DMS153 treated with DMSO at 0.1 percent for 48 hours (cell line): ENCODE measurements at regions not wholly inside any gene's neighbourhood (a gene's known extent, or its start where the extent isn't known, plus 50 kb on each side); places are given as distances from the start of the nearest gene placed in this dataset.

Experiments
- DNase-seq: peaks from one replicate; lab custom pipeline; 2025; ENCODE audit not compliant: unreplicated experiment; lab: John Stamatoyannopoulos, UW

DNA sequence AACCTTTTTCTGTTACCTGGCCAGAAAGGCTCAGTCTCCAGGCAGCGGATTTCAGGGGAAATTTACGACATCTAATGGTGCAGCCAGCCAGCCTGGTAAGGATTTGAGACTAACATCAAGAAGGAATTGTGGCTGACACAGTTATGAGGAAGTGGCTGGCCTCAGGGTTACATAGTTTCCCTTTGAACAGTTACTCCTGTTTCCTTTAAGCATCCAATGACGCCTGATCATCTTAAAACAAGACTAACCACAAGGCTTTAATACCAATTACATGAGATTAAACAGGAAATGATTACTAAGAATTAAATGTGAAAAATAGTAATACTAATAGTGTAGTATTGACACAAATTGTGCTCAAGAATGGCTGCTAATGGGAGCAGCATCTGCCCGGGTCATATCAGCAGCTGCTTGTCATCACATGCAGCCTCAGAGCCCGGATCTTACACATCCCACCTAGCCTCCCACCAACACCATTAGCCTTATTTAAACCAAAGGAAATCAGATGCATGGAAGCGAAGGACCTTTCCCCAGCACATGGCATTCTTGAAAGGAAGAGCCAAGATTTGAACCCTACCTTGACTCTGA, 431.8 kb downstream of the PMP22 start:
- no peak for DNase-seq

DNA sequence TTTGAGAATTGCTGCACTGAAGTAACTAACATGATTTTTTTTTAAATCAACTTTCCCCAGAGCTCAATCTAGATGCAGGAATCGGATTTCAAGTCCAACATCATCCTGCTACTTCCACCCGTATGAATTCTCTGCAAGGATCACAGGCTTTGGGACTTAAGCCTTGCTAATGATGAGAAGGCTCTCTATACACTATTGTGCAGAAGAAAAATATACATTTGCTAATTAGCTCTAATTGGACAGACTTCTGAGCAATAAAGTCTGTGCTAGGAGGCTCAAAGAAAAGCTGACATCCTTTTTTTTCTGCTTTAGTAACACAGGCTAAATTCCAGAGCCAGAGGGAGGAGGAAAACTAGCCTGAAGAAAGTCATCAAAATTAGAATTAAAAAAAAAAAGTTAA, 433.6 kb downstream of the PMP22 start:
- DNase-seq, result no peak

DNA sequence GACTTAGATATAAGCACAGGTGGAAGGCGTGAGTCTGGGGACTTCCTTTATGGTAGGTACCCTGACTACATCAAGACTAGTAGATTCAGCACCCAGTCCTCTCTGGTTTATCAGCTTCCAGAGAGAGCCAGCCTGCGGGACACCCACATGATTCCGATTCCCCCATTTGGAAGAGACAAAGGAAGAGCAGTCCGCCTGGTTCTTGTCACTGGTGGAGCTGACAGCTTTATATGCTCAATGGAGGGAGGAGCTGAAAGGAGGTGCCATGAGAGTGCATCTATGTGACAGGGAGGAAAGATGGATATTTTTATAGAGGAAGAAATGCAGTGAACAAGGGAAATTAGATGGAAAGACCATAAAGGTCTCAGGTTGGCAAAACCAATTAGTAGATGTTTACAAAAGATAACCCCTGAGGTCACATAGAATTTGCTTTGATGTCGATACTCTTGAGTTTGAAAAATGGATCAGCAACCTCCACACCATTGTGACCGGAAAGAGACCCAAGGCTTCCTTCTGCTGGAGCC, 437.7 kb downstream of the PMP22 start:
- no peak for DNase-seq

DNA sequence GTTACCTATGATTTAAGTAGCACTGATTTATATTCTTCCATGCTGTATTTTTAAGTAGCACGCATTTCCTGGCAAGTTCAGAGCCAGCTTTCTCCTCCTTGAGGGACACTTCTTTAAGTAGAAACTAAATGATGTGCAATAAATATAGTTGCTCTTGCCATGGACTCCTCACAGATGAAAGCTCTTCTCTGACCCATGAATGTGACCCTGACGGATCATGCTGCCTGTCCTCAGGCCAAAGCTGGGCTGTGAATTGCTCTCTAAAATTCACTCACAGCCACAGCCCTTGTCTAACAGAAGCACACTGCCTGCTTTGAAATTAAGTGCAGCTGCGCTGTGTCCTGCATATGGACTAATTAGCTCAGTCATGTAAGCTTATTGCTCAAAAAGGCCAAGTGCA, 438.8 kb downstream of the PMP22 start:
- no peak for DNase-seq

DNA sequence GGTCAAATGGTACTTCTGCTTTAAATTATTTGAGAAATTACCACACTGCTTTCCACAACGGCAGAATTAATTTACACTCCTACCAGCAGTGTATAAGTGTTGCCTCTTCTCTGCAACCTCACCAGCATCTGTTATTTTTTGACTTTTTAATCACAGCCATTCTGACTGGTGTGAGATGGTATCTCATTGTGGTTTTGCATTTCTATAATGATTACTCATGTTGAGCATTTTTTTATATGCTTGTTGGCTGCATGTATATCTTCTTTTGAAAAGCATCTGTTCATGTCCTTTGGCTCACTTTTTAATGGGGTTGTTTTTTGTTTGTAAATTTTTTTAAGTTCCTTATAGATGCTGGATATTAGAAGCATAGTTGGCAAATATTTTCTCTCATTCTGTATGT, 446.7 kb downstream of the PMP22 start:
- no peak for DNase-seq

DNA sequence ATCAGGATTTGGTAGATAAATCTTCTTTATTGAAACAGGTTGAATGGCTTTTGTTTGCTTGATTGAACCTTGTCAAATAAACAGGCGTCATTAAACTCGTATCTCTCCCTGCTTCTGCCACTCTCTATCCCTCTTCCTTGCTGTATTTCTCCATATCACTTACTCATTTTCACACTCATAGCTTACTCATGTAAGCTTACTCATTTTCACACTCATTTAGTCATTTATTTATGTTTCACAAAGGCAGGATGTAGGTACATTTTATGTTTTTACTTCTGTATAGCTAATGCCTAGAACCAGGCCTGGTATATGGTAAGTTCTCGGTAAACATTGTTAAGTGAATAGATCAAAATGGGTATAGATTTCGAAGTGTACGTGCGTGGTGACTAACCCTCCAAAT, 450.0 kb downstream of the PMP22 start:
- no peak for DNase-seq

DNA sequence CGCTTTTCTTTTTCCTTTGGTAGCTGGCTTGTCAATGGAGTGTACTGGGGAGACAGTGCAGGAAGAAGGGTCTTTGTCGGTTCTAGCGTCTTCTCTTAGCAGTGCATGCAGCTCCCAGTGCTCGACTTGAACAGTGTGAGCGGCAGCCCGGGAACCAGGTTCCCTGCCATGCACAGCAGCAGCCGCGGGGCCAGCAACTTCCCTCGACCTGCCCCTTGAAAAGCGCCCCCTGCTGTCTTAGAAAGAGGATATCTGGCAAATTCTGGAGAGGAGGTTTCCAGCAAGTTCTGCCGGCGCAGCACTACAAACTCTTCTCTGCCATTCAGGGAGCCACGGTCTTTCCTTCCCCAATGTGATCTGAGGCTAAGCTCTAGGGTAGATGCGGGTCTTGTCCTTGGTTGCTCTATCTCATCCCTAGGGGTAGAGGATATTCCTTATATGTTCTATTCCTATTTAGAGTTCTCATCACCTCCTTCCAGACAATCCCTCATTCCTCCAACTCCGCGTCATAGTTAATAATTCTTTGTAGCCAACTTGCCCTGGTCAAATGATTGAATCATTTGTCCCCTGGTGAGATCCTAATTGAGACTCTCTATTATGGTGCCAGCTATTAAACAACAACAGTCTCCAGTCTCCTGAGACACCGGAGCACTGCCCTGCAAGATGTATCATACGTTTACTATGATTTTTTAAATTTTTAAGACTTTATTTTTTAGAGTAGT, 451.3 kb downstream of the PMP22 start:
- DNase-seq, result no peak

DNA sequence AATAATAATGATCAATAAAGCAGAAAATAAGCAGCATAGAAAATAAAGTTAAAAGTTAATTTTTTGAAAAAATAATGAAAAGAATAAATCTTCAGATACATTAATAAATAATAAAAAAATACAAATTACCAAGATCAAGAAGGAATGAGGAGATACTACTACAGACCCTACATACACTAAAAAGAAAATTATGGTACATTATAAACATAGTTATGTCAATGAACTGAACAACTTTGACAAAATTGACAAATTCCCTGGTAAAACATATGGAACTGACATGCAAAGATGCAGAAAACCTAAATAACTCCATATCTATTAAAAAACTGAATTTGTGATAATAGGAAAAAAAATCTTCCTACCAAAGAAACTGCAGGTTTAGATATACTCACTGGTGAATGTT, 456.7 kb downstream of the PMP22 start:
- DNase-seq, result no peak

DNA sequence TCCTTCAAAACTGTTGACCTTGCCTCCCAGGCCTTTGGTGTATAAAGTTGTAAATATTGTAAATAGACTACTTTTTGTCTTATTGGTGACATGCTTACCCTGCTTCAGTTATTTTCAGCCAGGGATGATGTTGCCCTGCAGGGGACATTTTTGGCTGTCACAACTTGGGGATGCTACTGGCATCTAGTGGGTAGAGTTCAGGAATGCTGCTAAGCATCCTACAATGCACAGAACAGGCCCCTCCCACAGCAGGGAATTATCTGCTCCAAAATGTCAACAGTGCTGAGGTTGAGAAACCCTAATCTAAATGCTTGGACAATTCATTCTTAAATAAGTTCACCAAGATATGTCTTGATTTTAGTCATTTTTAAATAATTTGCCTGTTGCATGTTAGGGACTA, 459.8 kb downstream of the PMP22 start:
- no peak for DNase-seq

DNA sequence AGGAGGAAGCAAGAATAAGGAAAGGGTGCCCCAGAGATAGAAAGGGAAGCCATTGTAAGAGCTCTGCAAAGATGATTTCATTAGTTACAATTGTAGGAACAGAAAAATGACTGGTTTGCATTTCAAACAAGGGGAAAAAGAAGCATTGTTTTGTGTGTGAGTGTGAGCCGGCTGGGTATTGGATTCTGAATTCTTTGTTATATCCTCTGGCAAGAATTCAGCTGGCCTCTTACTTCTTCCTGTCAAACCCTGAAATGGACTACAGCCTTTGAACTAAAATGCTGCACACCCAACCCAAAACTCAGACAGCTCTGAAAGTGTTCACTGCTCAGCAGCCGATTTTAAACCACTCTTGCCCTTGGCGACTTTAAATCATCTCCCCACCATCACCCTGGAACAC, 461.3 kb downstream of the PMP22 start:
- no peak for DNase-seq

DNA sequence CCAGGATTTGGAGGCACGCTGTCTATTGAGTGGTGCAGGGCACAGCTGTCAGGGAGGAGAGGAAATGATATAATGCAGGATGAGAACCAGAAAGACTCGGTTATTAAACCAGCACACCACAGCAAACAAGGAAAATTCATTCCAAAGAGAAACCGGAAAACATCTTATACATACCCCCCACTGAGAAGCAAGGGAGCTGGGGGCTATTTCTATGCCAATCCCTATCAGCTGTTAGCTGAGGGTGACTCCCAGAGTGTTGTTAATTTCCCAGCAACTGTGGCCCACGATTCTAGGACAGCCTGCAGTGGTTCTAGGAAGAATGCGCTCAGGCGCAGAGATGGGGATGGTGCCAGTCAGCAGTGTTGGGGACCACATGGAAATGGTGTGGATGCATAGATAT, 467.3 kb downstream of the PMP22 start:
- DNase-seq, result no peak

DNA sequence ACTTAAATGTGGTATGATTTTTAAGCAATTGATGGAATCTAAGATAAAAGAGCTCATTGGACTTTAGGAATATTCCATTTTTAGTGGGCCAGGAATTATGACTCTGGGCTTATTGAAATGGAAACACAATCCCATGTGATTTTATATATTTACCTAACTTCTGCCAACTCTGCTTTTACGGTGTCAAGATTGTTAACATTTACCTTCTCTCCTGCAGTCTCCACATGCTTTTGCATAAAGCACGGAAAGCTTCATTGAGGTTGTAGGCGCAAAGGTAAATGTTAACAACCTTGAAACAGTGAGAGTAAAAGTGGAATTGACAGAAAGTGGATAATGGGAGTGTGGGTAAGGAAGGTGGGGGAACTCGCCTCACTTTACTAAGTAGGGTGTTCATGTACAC, 468.1 kb downstream of the PMP22 start:
- DNase-seq, result no peak

DNA sequence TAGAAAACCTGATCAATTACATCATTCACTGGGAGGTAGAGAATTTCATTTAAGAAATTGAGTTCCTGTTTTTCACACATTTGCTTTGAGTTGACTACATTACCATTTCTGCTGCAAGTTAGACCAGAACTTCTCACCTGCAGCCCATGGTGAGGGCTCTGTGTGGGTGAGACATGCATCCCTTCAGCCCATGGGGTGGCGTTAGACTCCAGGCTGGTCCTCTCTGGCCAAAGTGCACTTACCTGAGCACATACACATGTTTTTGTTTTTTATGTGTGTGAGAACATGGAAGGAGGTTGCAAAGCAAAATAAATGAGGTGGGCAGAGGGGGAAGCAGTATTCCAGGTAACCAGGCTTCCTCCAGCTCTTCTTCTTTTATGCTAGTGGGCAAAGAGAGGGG, 470.2 kb downstream of the PMP22 start:
- DNase-seq, result no peak

DNA sequence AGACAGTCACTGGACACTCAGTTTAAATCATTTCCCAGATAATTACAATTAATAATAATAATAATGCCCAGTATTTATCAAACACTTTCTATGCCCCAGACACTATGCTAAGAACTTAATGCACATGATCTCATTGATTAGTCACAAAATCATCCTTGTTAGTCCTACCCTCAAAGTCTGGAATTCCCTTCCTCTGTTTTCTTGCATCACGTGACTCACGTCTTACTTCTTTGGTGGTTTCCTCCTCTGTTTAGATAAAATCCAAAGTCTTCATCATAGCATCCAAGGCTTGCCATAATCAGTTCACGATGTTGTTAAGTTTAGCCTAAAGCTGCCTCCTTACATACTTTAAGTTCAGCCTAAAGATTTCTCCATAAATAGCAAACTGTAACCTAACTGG, 471.9 kb downstream of the PMP22 start:
- DNase-seq, result no peak

DNA sequence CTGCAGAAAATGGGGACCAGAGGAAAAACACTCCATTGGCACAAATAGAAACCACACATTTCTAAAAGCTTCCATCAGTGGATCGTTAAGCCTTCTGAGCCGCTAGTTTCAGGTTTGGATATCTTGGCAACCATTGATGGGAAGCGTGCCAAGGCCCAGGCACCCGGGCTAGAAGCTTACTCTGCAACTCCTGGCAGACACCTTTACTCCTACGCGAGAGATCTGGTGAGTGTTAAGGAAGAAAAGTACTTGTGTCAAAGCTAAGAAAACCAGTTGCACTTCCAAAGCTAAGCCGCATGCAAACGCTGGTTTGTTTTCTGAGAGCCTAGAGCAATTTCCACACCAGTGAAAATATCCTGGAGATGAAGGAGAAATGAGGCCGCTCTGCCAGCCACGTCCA, 472.4 kb downstream of the PMP22 start:
- DNase-seq, result no peak

DNA sequence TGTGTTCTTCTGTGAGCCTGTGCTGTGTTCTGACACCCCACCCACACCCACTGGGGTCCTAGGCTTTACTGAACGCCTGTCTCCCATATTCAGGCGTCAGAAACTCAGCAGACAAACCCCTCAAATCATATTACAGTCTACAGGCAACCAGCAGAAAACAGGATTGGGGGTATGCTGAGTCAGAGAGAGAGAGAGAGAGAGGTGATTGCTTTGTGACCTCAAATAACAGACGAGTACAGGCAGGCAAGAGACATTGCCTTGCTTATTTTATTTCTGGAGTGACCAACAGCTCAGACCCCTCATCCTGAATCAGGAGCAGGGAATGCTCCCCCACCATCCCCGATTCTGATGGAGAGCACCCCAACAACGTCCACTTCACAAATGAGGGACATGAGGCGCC, 473.9 kb downstream of the PMP22 start:
- DNase-seq, result no peak

DNA sequence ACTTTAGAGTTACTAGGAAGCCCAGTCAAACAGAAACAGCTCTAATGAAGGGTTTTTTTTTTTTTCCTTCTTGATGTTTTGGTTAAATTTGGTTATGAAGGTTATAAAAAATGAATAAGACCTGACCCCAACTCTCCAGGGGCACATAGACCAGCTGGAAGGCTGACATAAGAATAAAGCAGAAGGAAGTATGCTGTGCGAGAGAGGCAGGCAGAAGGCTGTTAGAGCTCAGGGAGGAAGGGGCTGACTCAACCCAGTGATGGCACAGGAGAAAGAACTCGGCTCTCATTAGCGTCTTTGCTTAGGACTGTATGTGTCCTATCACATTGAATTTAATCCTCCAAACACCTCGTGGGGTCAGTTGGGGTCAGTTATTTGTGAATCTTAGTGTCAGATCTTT, 474.6 kb downstream of the PMP22 start:
- DNase-seq, result no peak

DNA sequence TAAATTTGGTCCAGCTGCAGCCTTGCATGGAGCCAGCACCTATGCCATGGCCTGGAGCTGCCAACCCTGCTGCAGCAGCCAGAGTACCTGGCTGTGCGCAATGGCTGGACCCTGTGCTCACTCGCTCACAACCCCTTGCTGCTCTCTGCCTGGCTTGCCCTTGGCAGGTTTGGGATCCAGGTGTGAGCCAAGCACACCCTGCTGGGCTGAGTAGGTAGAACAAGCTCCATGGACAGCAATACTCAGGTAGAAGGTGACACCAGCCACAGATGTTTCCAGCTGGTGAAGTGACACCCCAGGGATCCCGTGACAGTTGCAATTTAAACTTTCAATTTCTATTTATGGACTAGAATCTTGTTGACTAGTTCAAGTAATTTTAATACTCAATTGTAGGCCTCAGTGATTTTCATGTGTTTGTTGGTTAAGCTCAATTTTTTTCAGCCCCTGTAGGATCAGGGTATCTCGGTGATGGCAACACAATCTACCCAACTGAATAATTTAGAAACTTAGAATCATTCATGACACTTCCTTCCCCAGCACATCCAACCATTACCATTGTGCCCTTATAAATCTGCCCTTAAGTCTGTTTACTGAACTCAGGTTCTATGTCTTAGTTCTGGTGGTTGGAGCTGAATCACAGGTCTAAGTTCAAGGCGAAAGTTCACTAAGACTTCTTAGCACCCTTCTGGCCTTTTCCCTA, 480.0 kb downstream of the PMP22 start:
- no peak for DNase-seq

DNA sequence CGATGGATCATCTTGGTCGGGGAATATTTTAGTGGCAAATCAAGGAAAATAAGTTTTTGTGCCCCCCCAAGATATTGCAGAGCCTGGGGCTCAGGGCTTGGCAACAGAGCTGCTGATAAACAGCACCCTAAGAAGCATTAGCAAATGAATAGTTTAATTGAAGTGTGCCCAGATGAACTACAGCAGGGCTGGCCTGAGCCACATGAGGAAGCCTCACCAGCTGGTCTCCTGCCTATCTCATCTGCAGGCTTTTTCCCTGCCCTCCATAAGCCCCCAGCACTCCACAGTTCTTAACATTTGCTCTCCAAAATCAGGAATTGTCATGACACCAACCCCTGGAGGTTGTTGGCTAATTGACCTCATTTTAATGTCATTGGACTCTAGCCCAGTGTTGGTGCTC, 480.2 kb downstream of the HS3ST3B1 start:
- DNase-seq, result no peak

DNA sequence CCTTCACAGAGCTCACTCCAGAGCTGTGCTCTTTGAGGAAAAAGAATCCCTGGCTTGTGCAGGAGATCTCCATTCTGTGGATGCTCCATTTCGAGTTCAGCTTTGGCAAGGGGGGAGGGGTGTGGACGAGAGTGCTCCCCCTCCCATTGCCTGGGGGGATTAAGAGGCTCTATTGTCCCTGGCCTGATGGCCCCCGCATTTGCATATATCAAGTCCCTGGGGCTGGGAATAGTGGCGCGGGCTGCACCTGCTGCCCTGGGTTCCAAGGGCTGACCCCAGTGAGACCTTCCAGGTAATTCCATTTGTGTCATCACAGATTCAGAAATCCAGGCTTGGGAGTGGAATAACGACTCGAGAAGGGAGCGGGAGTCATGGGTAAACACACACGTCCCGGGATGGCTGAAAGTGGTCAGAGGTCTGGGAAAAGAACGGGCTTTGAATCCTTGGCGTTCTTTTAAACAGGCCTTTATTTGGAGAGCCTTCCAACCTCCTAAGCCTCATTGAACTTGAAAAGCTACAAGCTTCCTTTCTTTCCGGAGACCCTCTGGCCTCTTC, 479.3 kb downstream of the HS3ST3B1 start:
- DNase-seq, result no peak

DNA sequence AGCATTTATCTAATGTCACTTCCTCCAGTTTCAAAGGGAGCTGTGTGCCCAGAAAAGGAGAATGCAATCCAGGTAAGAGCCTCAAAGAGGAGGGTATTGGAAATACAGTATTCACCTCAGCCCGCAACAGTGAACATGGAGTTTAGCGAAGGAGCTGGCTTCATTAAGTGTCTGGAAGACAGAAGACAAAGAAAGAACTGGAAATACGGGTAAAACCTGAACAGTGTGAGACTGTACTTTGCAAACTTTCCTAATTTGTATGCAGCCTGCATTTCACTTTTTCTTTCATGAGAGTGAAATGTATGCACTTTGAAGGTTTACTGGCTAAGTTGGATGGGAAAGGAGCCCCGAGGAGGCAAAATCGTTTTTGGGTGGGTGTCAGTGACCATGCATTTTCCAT, 478.4 kb downstream of the HS3ST3B1 start:
- no peak for DNase-seq

DNA sequence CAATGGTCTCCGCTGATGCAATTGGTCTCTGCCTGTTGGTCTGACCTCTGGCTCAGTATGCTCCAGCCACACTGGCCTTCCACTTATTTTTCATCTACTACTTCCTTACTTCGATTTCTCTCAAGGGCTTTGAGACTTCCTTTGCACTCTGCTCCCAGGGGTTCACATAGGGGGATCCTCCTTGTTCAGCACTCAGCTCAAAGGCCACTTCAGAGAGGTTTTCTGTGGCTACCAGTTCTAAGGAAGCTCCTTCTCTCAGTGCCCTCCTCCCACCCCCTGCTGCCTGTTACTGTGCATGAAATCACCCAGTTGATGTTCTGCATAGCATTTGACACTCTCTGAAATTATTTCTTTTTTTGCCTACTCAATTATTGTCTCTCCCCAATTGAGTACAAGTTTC, 476.4 kb downstream of the HS3ST3B1 start:
- DNase-seq, result no peak
